Suprapubic skin (tissue), 4 donors: ENCODE measurements at regions not wholly inside any gene's neighbourhood (a gene's known extent, or its start where the extent isn't known, plus 50 kb on each side); places are given as distances from the start of the nearest gene placed in this dataset.
"Not testable (repeated sequence)": the region's sequence is repeated elsewhere in the genome, so short reads cannot be mapped to it uniquely, and the experiment has no call there.

Experiments used
- DNase-seq, 2 donors: peaks; one replicate each; pipeline ENCODE4 v3.0.0-alpha.2; 2019; ENCODE audit warnings: low spot score in 2 of 2
- H3K27ac ChIP-seq: fragments of 200-600 bp; sonication (generic); one replicate; pipeline ENCODE4 v1.5.1; 2019
- H3K27me3 ChIP-seq: fragments of 200-600 bp; sonication (generic); one replicate; pipeline ENCODE4 v1.5.1; 2019
- H3K36me3 ChIP-seq: fragments of 200-600 bp; sonication (generic); one replicate; pipeline ENCODE4 v1.5.1; 2019
- H3K4me1 ChIP-seq: fragments of 200-600 bp; sonication (generic); one replicate; pipeline ENCODE4 v1.5.1; 2019
- H3K4me3 ChIP-seq: fragments of 200-600 bp; sonication (generic); one replicate; pipeline ENCODE4 v1.5.1; 2019; ENCODE audit warnings: mild to moderate bottlenecking
- H3K9me3 ChIP-seq: fragments of 200-600 bp; sonication (generic); one replicate; pipeline ENCODE4 v1.5.1; 2019
- EP300 ChIP-seq: sonication (generic); formaldehyde crosslinking; IDR thresholded peaks from one replicate; pipeline ENCODE4 v1.6.1; 2017; ENCODE audit warnings: antibody characterized with exemption
- POLR2A ChIP-seq, 2 donors: fragments of 450-650 bp; IDR thresholded peaks; one replicate each; pipeline ENCODE4 v1.6.1; 2017; ENCODE audit warnings: antibody characterized with exemption in 2 of 2, mild to moderate bottlenecking in 2 of 2, moderate library complexity in 2 of 2
- POLR2AphosphoS5 ChIP-seq, 3 donors: sonication (generic); formaldehyde crosslinking; IDR thresholded peaks; one replicate each; pipeline ENCODE4 v1.6.1; 2017; ENCODE audit warnings: antibody characterized with exemption in 3 of 3
- WGBS: methylation state at CpG from one replicate; pipeline ENCODE4 v1.1.5; 2018; 5-methylcytosine and 5-hydroxymethylcytosine counted together
- TF ChIP-seq, protein P1 (sequence below), 2 donors: fragments of 200-600 bp in 1 of 2; fragments of 450-650 bp in 1 of 2; sonication (generic) in 1 of 2; IDR thresholded peaks; one replicate each; pipeline ENCODE4 v1.5.1; 2016 to 2019; ENCODE audit warnings: antibody characterized with exemption in 2 of 2, mild to moderate bottlenecking in 1 of 2, moderate library complexity in 1 of 2

DNA sequence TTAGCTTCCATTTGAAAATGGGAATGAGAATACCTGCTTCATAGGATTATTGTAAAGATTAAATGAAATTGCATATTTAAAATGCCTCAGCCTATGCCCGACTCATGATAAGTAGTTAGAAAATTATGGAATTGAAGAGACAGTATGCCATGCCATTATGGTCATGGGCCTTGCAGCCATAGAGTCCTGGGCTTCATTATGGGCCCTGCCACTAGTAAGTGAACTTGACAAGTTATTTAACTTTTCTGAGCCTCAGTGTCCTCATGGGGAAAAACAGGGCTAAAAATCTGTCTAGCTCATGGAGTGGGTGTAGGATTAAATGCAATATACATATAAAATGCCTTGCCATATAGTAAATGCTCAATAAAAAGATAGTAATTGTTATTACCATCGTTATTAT is 133.2 kb downstream of the NPIPB5 start:
- H3K27me3 ChIP-seq, result peaks cover 25% of the 10 kb centered on the region
- H3K4me1 ChIP-seq, result no peaks in the 10 kb centered on the region
- H3K4me3 ChIP-seq, result no peak overlapping the region
- no peaks in the 10 kb centered on the region for H3K36me3 ChIP-seq
- H3K27ac ChIP-seq, result no peak overlapping the region
- no peaks in the 10 kb centered on the region for H3K9me3 ChIP-seq
- DNase-seq, result peak in 1 of 2 donors; percentile 16
- 82% methylated on average over 2 of the region's 2 CpGs for WGBS
- TF ChIP-seq, protein P1, sequence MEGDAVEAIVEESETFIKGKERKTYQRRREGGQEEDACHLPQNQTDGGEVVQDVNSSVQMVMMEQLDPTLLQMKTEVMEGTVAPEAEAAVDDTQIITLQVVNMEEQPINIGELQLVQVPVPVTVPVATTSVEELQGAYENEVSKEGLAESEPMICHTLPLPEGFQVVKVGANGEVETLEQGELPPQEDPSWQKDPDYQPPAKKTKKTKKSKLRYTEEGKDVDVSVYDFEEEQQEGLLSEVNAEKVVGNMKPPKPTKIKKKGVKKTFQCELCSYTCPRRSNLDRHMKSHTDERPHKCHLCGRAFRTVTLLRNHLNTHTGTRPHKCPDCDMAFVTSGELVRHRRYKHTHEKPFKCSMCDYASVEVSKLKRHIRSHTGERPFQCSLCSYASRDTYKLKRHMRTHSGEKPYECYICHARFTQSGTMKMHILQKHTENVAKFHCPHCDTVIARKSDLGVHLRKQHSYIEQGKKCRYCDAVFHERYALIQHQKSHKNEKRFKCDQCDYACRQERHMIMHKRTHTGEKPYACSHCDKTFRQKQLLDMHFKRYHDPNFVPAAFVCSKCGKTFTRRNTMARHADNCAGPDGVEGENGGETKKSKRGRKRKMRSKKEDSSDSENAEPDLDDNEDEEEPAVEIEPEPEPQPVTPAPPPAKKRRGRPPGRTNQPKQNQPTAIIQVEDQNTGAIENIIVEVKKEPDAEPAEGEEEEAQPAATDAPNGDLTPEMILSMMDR (IDR thresholded peaks at IDR 0.05), result no peak
- TF ChIP-seq POLR2AphosphoS5 (IDR thresholded peaks at IDR 0.05), result no peak
- TF ChIP-seq POLR2A (IDR thresholded peaks at IDR 0.05), result no peak
- no peak for TF ChIP-seq EP300

DNA sequence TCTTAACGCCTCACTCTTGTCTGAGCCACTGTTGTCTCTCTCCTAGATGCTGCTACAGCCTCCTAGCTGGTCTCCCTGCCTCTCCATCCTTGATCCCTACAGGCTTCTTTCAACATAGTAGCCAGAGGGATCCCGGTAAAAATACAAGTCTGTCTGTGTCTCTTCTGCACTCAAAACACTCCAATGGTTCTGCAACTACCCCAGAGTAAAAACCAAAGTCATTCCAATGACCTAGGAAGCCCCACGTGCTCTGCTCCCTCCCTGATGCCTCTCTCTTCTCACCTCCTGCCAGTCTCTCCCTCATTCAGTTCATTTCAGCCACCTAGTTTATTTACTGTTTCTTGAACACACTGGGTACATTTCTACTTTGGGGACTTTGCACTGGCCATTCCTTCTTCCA is 135.2 kb downstream of the NPIPB5 start:
- DNase-seq, result no peak
- peaks cover 30% of the 10 kb centered on the region for H3K27me3 ChIP-seq
- WGBS, result 73% methylated on average over 3 of the region's 3 CpGs
- no peaks in the 10 kb centered on the region for H3K36me3 ChIP-seq
- no peak overlapping the region for H3K27ac ChIP-seq
- no peak for TF ChIP-seq EP300
- TF ChIP-seq POLR2AphosphoS5 (IDR thresholded peaks at IDR 0.05), result no peak
- H3K4me1 ChIP-seq, result no peaks in the 10 kb centered on the region
- H3K4me3 ChIP-seq, result no peak overlapping the region
- no peaks in the 10 kb centered on the region for H3K9me3 ChIP-seq

- no peak overlapping the region for H3K4me3 ChIP-seq
- DNase-seq, result peak in 1 of 2 donors; percentile 35
- TF ChIP-seq POLR2AphosphoS5 (IDR thresholded peaks at IDR 0.05), result no peak
- TF ChIP-seq, protein P1 (IDR thresholded peaks at IDR 0.05), result no peak
- TF ChIP-seq EP300, result no peak
- no peak for TF ChIP-seq POLR2A (IDR thresholded peaks at IDR 0.05)
- no peaks in the 10 kb centered on the region for H3K4me1 ChIP-seq
- H3K9me3 ChIP-seq, result no peaks in the 10 kb centered on the region
- H3K27me3 ChIP-seq, result peaks cover 30% of the 10 kb centered on the region
- WGBS, result 77% methylated on average over 7 of the region's 7 CpGs
- H3K27ac ChIP-seq, result no peak overlapping the region
- no peaks in the 10 kb centered on the region for H3K36me3 ChIP-seq
Observed at GRCh38 chr16:22646948-22647556, 136.4 kb downstream of the NPIPB5 start.

DNA sequence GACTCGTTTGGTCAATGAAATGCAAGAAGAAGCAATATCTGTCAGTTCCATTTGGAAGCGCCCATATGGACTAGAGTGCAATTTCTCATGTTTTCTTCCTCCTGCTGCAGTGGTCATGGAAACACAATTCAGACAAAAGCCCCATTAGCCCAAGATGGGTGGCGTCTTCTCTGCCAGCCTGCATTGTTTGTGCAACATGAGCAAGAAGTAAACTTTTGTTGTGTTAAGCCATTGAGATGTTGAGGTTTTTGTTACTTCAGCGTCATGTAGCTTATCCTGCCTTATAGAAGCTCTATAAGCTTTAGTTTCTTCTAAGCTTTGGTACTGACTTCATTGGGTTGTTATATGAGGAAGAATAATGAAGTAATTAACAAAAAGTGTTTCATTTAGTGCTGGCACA is 137.4 kb downstream of the NPIPB5 start:
- peak in 1 of 2 donors; percentile 52 for DNase-seq
- WGBS, result 76% methylated on average over 4 of the region's 4 CpGs
- peaks cover 30% of the 10 kb centered on the region for H3K27me3 ChIP-seq
- no peak overlapping the region for H3K27ac ChIP-seq
- TF ChIP-seq EP300 (no peak), POLR2AphosphoS5 (IDR thresholded peaks at IDR 0.05) (no peak), POLR2A (IDR thresholded peaks at IDR 0.05) (no peak)
- TF ChIP-seq, protein P1 (IDR thresholded peaks at IDR 0.05), result no peak
- no peaks in the 10 kb centered on the region for H3K9me3 ChIP-seq
- no peaks in the 10 kb centered on the region for H3K4me1 ChIP-seq
- H3K36me3 ChIP-seq, result no peaks in the 10 kb centered on the region
- no peak overlapping the region for H3K4me3 ChIP-seq

- Histone ChIP-seq H3K27ac (no peak overlapping the region), H3K4me1 (no peaks in the 10 kb centered on the region), H3K36me3 (no peaks in the 10 kb centered on the region), H3K4me3 (no peak overlapping the region), H3K27me3 (peaks cover 32% of the 10 kb centered on the region), H3K9me3 (no peaks in the 10 kb centered on the region)
- no peak for DNase-seq
- whole genome bisulfite sequencing, result 91% methylated on average over 4 of the region's 4 CpGs
- TF ChIP-seq POLR2A (IDR thresholded peaks at IDR 0.05) (no peak), POLR2AphosphoS5 (IDR thresholded peaks at IDR 0.05) (no peak), EP300 (no peak)
- TF ChIP-seq, protein P1 (IDR thresholded peaks at IDR 0.05), result no peak
Observed at GRCh38 chr16:22648941-22649340, 138.2 kb downstream of the NPIPB5 start.

DNA sequence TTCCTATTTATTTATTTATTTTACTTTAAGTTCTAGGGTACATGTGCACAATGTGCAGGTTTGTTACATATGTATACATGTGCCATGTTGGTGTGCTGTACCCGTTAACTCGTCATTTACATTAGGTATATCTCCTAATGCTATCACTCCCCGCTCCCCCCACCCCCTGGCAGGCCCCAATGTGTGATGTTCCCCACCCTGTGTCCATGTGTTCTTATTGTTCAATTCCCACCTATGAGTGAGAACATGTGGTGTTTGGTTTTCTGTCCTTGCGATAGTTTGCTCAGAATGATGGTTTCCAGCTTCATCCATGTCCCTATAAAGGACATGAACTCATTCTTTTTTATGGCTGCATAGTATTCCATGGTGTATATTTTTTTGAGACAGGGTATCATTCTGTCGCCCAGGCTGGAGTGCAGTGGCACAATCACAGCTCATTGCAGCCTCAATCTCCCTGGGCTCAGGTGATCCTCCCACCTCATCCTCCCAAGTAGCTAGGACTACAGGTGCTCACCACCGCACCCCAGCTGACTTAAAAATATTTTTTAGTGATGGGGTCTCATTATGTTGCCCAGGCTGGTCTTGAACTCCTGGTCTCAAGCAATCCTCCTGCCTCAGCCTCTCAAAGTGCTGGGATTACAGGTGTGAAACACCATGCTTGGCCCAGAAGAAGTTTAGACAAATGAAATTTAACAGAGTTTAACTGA is 140.6 kb downstream of the NPIPB5 start:
- not testable (repeated sequence) for H3K4me3 ChIP-seq, H3K9me3 ChIP-seq, H3K36me3 ChIP-seq, H3K4me1 ChIP-seq, H3K27ac ChIP-seq
- 90% methylated on average over 6 of the region's 6 CpGs for WGBS
- H3K27me3 ChIP-seq, result peaks cover 27% of the 10 kb centered on the region
- peak in 1 of 2 donors; percentile 73 for DNase-seq
